Limb (tissue), 2 donors: ENCODE measurements at regions not wholly inside any gene's neighbourhood (a gene's known extent, or its start where the extent isn't known, plus 50 kb on each side); places are given as distances from the start of the nearest gene placed in this dataset.

Source experiments
- DNase-seq, 2 donors: peaks; one replicate each; pipeline ENCODE4 v3.0.0-alpha.2; 2016; ENCODE audit errors: extremely low spot score in 2 of 2

- DNase-seq = no peak
Measured at GRCh38 chr12:77723308-77723707, 107.4 kb upstream of the NAV3 start.

GRCh38 chr12:77722536-77722935 lies 108.2 kb upstream of the NAV3 start:
- no peak for DNase-seq

GRCh38 chr12:77720258-77720657 lies 110.4 kb upstream of the NAV3 start:
- no peak for DNase-seq

GRCh38 chr12:77710209-77710608 lies 120.5 kb upstream of the NAV3 start:
- DNase-seq = no peak

GRCh38 chr12:77697126-77697525 lies 133.6 kb upstream of the NAV3 start:
- DNase-seq = no peak

GRCh38 chr12:77696183-77696582 lies 134.5 kb upstream of the NAV3 start:
- DNase-seq = no peak

- DNase-seq = no peak
Measured at GRCh38 chr12:77689510-77690086, 141.1 kb upstream of the NAV3 start.

- no peak for DNase-seq
Measured at GRCh38 chr12:77687321-77687720, 143.4 kb upstream of the NAV3 start.

GRCh38 chr12:77686760-77687159 lies 143.9 kb upstream of the NAV3 start:
- peak in 1 of 2 donors; percentile 16 for DNase-seq

- DNase-seq = no peak
Measured at GRCh38 chr12:77685901-77686300, 144.8 kb upstream of the NAV3 start.

GRCh38 chr12:77685112-77685511 lies 145.6 kb upstream of the NAV3 start:
- DNase-seq = peak; percentile 72 to 83

- no peak for DNase-seq
Measured at GRCh38 chr12:77682488-77682887, 148.2 kb upstream of the NAV3 start.

- DNase-seq = no peak
Measured at GRCh38 chr12:77681726-77682125, 149.0 kb upstream of the NAV3 start.

- no peak for DNase-seq
Measured at GRCh38 chr12:77679686-77680085, 151.0 kb upstream of the NAV3 start.

GRCh38 chr12:77678621-77679020 lies 152.1 kb upstream of the NAV3 start:
- DNase-seq = no peak

- DNase-seq = no peak
Measured at GRCh38 chr12:77667101-77667500, 163.6 kb upstream of the NAV3 start.

GRCh38 chr12:77648716-77649115 lies 182.0 kb upstream of the NAV3 start:
- DNase-seq = no peak

- no peak for DNase-seq
Measured at GRCh38 chr12:77645966-77646598, 184.6 kb upstream of the NAV3 start.

GRCh38 chr12:77644915-77645605 lies 185.6 kb upstream of the NAV3 start:
- DNase-seq = no peak

- DNase-seq = no peak
Measured at GRCh38 chr12:77642246-77642645, 188.4 kb upstream of the NAV3 start.

- DNase-seq = no peak
Measured at GRCh38 chr12:77640356-77640755, 190.3 kb upstream of the NAV3 start.

GRCh38 chr12:77630790-77631445 lies 199.8 kb upstream of the NAV3 start:
- no peak for DNase-seq
